WTC11 (cell line): ENCODE measurements at regions not wholly inside any gene's neighbourhood (a gene's known extent, or its start where the extent isn't known, plus 50 kb on each side); places are given as distances from the start of the nearest gene placed in this dataset.

Source experiments
- CREB1 ChIP-seq: sonication (generic); formaldehyde crosslinking; IDR thresholded peaks from 2 replicates; pipeline ENCODE4 v1.8.0; 2023; ENCODE audit warnings: mild to moderate bottlenecking, missing genetic modification reagents
- NR3C1 ChIP-seq: sonication (generic); formaldehyde crosslinking; conservative IDR thresholded peaks from 2 replicates; pipeline ENCODE4 v1.8.1; 2023; ENCODE audit warnings: low read depth, mild to moderate bottlenecking, missing genetic modification reagents
- TEAD4 ChIP-seq: sonication (generic); formaldehyde crosslinking; IDR thresholded peaks from 2 replicates; pipeline ENCODE4 v1.8.0; 2022; ENCODE audit warnings: mild to moderate bottlenecking, missing genetic modification reagents
- TF ChIP-seq, protein P1 (sequence below): fragments of 200-600 bp; IDR thresholded peaks from 2 replicates; pipeline ENCODE4 v1.8.0; 2022; ENCODE audit warnings: antibody characterized with exemption

DNA sequence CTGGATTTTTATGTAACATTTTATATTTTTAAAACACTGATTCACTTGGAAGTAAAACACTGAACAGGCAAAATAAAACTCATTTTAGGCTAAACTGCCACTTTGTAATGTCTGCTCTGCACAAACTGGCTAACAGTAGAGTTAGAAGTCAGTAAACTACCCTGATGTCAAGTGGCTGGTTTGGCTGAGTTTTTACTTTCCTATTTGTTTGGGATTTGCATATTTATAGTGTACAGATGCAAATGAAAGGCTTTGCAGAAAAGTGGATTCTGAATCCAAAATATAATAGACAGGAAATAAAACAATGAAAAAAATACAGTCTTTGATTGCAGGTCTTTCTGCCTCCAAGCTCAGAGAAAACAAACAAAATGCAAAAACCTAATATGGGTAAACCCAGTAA lies 213.1 kb downstream of the CDH26 start:
- no peak for TF ChIP-seq CREB1 (CRISPR knock-in tag)
- no peak for TF ChIP-seq TEAD4 (CRISPR knock-in tag)
- TF ChIP-seq NR3C1 (CRISPR knock-in tag): no peak
- TF ChIP-seq, protein P1, sequence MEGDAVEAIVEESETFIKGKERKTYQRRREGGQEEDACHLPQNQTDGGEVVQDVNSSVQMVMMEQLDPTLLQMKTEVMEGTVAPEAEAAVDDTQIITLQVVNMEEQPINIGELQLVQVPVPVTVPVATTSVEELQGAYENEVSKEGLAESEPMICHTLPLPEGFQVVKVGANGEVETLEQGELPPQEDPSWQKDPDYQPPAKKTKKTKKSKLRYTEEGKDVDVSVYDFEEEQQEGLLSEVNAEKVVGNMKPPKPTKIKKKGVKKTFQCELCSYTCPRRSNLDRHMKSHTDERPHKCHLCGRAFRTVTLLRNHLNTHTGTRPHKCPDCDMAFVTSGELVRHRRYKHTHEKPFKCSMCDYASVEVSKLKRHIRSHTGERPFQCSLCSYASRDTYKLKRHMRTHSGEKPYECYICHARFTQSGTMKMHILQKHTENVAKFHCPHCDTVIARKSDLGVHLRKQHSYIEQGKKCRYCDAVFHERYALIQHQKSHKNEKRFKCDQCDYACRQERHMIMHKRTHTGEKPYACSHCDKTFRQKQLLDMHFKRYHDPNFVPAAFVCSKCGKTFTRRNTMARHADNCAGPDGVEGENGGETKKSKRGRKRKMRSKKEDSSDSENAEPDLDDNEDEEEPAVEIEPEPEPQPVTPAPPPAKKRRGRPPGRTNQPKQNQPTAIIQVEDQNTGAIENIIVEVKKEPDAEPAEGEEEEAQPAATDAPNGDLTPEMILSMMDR: no peak
